GM19468 (cell line): ENCODE measurements at regions not wholly inside any gene's neighbourhood (a gene's known extent, or its start where the extent isn't known, plus 50 kb on each side); places are given as distances from the start of the nearest gene placed in this dataset.

Experiments
- ATAC-seq: cut with Tn5 transposase; IDR thresholded peaks from one replicate; pipeline ENCODE4 v1.9.1; 2021; ENCODE audit warnings: mild to moderate bottlenecking, moderate library complexity, moderate number of reproducible peaks; ENCODE audit not compliant: unreplicated experiment; ENCODE audit errors: extremely low read depth

DNA sequence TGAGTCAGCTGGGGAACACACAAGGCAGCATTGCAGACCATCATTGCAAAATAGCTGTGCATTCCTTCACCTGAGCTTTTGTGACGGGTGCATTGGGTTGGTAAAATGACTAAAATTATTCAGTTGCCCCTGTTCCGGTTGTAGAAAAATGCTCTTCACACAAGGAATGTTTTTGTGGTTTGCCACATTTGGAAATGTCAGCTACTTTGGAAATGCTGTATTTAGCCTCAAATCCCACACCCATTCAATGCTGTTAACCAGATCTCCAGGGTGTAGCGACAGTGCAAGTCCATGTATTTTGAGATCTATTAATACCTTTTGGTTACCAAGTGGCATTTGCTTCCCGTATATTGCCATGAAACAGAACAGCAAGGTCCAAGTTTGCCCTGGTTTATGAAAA is 201.2 kb downstream of the FOXA2 start:
- ATAC-seq, result no peak

- ATAC-seq, result no peak
Measured at GRCh38 chr20:22382742-22383141, 201.6 kb downstream of the FOXA2 start.

GRCh38 chr20:22381812-22382416 is 202.5 kb downstream of the FOXA2 start:
- ATAC-seq, result no peak

DNA sequence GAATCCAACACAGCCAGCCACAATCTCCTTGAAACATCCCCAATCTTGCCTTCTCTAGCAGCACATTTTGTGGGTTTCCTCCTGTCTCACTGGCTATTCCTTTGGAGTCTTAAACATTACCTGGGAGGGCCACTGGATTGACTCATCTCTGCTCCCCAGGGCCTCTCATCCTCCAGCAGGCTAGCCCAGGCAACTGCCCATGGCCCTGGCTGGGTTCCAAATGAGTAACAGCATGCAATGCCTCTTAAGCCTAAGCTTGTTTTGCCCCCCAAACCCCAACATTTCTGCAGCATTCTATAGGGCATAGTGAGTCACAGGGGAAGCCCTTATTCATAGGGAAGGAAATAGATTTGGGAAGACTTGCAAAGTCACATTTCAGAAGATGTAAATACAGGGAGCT is 204.9 kb downstream of the FOXA2 start:
- no peak for ATAC-seq

DNA sequence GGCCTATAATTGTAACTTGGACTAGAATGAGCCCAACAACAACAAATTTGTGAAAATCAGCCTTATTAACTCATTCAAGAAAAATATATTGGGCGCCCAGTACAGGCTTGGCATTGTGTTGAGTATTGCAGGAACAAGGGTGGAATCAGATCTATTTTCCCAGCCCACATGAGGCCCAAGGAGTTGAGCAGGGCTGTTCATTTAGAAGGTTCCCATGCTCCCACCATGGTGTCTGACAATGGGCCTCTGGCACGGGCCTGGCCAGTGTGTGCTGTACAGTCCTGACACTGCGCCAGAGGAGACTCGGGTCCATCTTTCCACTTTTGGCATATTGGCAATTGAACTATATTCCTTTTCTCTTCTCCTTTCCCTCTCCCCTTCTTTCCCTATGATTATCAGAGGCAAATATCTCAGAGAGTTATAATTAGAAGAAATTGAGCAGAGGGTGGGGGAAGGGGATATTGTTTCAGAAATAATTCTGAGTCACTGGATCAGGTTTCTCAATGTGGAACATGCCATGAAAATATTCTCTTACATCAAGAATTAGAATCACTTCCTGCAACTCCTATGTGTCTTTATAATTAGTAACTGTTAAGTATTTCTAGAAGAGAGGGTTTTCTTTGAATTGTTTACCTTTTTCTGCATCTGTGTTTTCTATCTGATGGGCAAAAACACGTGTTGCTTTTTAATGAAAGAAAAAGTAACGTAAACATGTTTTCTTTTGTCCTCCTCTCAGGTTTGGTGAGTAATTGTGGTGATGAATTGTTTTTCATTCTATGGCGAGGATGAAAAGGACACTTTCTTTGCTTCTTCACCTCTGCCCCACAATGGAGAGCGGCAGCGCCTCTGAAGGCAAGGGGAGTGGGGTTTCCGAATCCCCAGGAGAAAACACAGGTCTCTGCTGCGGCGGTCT is 209.4 kb downstream of the FOXA2 start:
- no peak for ATAC-seq

- no peak for ATAC-seq
Measured at GRCh38 chr20:22374066-22374465, 210.3 kb downstream of the FOXA2 start.

- no peak for ATAC-seq
Measured at GRCh38 chr20:22373164-22373895, 211.0 kb downstream of the FOXA2 start.

DNA sequence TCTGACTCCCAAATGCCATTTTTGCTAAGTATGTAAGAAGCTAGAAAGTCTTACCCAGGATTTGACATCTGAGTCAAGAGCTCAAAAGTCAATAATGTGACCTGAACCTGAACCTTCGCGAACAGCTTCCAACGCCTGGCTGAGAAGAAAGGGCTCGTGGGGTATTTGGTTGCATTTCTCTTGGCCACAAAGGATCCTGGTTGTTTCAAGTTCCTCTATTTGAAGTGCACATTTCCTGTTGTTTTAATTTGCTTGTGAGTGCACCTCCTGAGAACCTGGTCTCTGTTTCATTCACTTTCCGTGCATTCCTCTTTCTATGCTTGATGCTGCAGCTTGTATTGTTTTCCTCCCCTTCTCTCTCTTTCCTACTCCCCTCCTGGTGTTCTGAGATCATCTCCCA is 212.5 kb downstream of the FOXA2 start:
- ATAC-seq, result no peak

- ATAC-seq, result no peak
Measured at GRCh38 chr20:22370137-22370536, 214.2 kb downstream of the FOXA2 start.

DNA sequence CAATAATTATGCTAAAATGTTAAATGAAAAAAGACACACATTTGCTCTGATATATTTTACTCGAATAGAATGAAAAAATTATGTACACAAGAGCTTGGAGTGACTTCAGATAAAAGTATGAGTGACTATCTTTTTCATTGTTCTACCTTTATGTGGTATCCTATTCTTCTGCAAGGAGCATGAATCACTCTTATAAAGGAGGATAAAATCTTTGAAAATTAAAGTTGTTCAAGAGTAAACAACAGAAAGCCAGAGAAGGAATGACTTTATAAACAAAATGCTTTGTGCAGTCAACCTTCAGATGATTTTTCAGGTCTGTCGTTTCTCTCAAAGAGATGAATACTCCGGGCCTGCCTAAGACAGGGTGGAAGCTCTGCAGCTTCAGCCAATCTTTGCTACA is 215.3 kb downstream of the FOXA2 start:
- ATAC-seq, result no peak

DNA sequence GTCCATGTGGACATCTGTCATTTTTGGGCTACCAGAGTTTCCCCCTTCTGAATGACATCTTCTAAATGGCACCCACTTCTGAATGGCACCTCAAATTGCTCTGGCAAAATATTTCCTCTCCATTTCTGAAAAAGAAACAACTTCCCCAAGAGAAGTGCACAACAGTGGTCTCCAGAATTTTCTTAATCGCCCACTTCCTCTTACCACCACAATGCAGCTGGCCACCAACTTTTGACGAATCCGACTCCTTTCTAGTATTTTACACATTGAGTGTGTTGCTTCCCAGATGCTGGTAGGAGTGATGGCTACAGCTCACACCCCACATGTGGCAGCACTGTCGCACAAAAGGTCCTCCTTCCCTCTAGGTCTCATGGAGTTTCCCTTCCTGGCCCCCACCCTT is 216.1 kb downstream of the FOXA2 start:
- no peak for ATAC-seq

DNA sequence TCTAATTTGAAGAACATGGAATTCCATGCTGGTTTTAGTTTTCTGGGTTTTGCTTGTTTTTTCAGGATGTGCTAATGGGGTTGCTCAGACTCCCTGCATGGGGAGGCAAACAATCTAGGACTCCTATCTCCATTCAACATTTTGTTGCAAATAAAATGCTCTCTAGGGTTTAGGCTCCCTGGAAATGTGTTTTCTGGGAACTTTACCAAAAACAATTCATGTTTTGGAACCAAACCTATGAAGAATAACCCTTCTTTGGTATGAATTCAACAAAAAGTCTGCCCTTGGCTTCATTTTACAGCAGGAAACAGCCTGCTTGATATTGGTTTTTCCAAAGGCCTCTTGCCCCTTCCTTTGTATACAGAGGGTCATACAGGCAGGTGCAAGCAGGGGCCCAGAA is 217.7 kb downstream of the FOXA2 start:
- no peak for ATAC-seq

GRCh38 chr20:22354647-22355046 is 229.7 kb downstream of the FOXA2 start:
- no peak for ATAC-seq

GRCh38 chr20:22353586-22353985 is 230.8 kb downstream of the FOXA2 start:
- ATAC-seq, result no peak

DNA sequence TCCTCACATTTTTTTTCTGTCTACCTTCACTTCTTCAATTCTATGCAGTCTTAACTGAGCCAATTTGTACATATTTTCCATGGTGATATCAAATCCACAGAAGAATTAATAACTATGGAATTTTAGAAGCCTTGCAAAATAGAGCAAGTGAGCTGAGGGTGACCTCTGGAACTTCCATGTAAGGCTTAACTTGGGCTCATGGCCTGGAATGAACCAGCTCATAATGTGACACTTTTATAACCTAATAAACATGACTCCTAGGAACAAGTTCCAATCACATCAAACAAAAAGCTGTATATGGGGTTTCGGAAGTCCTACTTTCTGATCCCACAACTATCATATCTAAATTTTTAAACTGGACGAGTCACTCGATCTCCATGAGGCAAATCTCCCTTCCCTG is 232.4 kb downstream of the FOXA2 start:
- ATAC-seq, result no peak

- ATAC-seq, result no peak
Measured at GRCh38 chr20:22350624-22351023, 233.7 kb downstream of the FOXA2 start.

GRCh38 chr20:22348010-22348409 is 236.4 kb downstream of the FOXA2 start:
- no peak for ATAC-seq

- ATAC-seq, result no peak
Measured at GRCh38 chr20:22346716-22347115, 237.7 kb downstream of the FOXA2 start.

DNA sequence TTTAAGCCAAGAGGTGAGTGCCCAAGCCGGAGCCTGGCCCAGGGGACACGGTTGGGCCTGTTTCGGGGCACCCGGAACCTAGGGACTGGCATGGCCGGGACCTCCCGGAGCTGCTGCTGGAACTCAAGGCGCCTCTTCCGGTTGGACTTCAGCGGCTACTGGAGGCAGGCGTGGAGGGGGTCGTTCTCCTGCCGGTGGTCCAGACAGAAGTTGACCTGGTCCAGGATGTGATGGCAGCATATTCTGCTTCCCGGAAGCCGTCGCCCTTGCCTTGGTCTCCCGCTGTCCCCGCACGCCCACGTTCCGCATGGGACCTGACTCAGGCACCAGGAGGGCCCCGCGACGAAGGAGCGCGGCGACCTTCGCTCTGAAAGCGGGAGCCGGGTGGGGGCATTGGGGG is 240.8 kb downstream of the FOXA2 start:
- ATAC-seq, result no peak

DNA sequence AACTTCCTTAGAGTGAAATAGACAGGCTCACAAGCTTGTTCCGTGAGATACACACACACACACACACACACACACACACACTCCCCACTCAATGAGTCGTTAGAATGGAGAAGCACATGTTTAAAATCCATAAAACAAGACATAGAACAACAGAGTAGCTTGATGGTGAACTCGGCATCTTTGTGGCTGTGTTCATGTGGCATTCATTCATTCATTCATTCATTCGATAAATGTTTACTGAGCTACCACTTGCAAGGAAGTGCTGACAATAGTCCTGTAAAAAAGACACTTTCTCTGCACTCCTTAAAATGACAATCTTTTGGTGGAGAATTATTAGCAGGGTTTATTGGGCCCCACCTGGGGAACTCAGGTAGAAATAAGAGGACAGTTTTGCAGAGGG is 242.0 kb downstream of the FOXA2 start:
- no peak for ATAC-seq

- no peak for ATAC-seq
Measured at GRCh38 chr20:22341508-22341907, 242.9 kb downstream of the FOXA2 start.
